Skeletal muscle tissue (tissue), 3 donors: ENCODE measurements at regions not wholly inside any gene's neighbourhood (a gene's known extent, or its start where the extent isn't known, plus 50 kb on each side); places are given as distances from the start of the nearest gene placed in this dataset.

Source experiments
- H3K27ac ChIP-seq: one replicate; pipeline ENCODE4 v1.7.0; 2013; ENCODE audit warnings: mild to moderate bottlenecking, low read depth, low read length, inconsistent platforms
- H3K27me3 ChIP-seq, 3 donors: one replicate each; pipeline ENCODE4 v1.7.0; 2013; ENCODE audit warnings: low read length in 3 of 3; ENCODE audit not compliant: control insufficient read depth in 3 of 3, insufficient read depth in 3 of 3
- H3K36me3 ChIP-seq, 3 donors: one replicate each; pipeline ENCODE4 v1.7.0; 2013; ENCODE audit warnings: low read length in 3 of 3; ENCODE audit not compliant: control insufficient read depth in 3 of 3, insufficient read depth in 3 of 3
- H3K4me1 ChIP-seq, 3 donors: one replicate each; pipeline ENCODE4 v1.7.0; 2013; ENCODE audit warnings: low read length in 3 of 3, mild to moderate bottlenecking in 3 of 3; ENCODE audit not compliant: control insufficient read depth in 3 of 3, insufficient read depth in 3 of 3
- H3K4me3 ChIP-seq, 3 donors: one replicate each; pipeline ENCODE4 v1.7.0; 2013; ENCODE audit warnings: low read length in 3 of 3
- H3K9ac ChIP-seq, 3 donors: one replicate each; pipeline ENCODE4 v1.7.0; 2013; ENCODE audit warnings: low read length in 3 of 3, mild to moderate bottlenecking in 3 of 3, moderate library complexity in 2 of 3, low read depth in 1 of 3
- H3K9me3 ChIP-seq, 3 donors: one replicate each; pipeline ENCODE4 v1.7.0; 2013; ENCODE audit warnings: low read length in 3 of 3; ENCODE audit not compliant: control insufficient read depth in 3 of 3
- donor health status: Osteomylitis.

DNA sequence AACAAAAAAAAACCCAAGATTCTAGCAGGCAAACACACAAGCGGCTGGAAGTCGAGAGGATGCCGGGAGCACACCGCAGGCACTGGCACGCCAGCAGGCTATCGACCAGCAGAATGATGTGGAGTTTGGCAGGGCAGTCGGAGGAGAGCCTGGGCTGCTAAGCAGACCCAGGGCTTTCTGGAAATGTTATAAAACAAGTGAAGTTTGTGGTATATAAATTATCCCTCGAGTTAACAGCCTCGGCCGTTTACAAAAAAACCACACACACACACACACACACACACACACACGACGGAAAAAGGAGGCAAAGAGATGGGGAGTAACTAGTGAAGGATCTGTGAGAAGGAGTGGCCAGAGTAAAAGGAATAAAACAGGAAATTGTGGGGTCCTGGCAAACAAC is 87.2 kb upstream of the IVNS1ABP start:
- Histone ChIP-seq H3K27ac (no peak overlapping the region), H3K36me3 (no peaks in the 10 kb centered on the region), H3K4me1 (peaks cover 0 to 3% (median 2%) of the 10 kb centered on the region in 3 donors), H3K9me3 (no peaks in the 10 kb centered on the region), H3K27me3 (peaks cover 0 to 2% (median 0%) of the 10 kb centered on the region in 3 donors), H3K4me3 (peak overlapping the region; percentile 7 to 65 (median 43)), H3K9ac (peak overlapping the region in 1 of 3 donors; percentile 41)

DNA sequence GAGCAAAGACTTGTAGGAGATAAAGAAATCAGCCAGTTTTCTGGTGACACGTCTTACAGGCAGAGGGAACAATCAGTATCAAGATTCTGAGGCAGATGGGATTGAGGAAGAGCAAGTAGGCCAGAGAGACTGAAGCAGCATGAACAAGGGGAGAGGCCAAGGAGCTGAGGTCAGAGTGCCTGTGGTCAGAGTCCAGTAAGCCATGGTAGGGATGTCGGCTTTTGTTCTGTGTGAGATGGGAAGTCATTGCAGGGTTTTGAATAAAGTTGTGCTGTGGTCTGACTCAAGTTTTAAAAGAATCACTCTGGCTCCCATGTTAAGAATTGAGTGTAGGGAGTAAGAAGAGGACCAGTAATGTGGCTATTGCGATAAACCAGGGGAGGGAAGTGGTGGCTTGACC is 85.9 kb upstream of the IVNS1ABP start:
- Histone ChIP-seq H3K4me3 (no peak overlapping the region), H3K27ac (no peak overlapping the region)

DNA sequence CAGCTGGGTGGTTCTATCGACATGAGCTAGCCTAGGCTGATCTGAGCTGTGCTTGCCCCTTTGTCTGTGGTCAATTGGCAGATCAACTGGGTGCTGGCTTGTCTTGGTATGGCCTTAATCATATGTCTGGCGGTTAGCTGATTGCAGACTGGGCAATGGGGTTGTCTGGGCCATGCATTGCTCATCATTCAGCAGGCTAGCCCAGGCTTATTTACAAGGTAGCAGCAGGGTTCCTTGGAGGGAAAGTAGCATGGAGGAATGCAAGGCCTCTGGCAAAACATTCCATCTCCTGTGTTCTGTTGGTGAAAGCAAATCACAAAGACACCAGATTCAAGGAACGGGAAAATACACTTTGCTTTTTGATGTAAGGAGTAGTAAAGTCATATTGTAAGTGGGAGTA is 84.0 kb upstream of the IVNS1ABP start:
- Histone ChIP-seq H3K4me3 (no peak overlapping the region), H3K9ac (no peak overlapping the region), H3K36me3 (no peaks in the 10 kb centered on the region), H3K27me3 (peaks cover 0 to 2% (median 0%) of the 10 kb centered on the region in 3 donors), H3K9me3 (no peaks in the 10 kb centered on the region), H3K4me1 (peaks cover 0 to 3% (median 2%) of the 10 kb centered on the region in 3 donors), H3K27ac (no peak overlapping the region)

More for the DNA sequence above, 85.9 kb upstream of the IVNS1ABP start:
- H3K27me3 ChIP-seq, result peaks cover 0 to 2% (median 0%) of the 10 kb centered on the region in 3 donors
- no peaks in the 10 kb centered on the region for H3K36me3 ChIP-seq
- H3K4me1 ChIP-seq, result peaks cover 0 to 3% (median 2%) of the 10 kb centered on the region in 3 donors
- no peaks in the 10 kb centered on the region for H3K9me3 ChIP-seq
- H3K9ac ChIP-seq, result no peak overlapping the region

- no peaks in the 10 kb centered on the region for H3K36me3 ChIP-seq
- H3K4me3 ChIP-seq, result no peak overlapping the region
- peaks cover 0 to 3% (median 2%) of the 10 kb centered on the region in 3 donors for H3K4me1 ChIP-seq
- H3K27me3 ChIP-seq, result no peaks in the 10 kb centered on the region
- no peaks in the 10 kb centered on the region for H3K9me3 ChIP-seq
- no peak overlapping the region for H3K27ac ChIP-seq
- H3K9ac ChIP-seq, result no peak overlapping the region
These were observed 83.0 kb upstream of the IVNS1ABP start for GRCh38 chr1:185400052-185400451.

DNA sequence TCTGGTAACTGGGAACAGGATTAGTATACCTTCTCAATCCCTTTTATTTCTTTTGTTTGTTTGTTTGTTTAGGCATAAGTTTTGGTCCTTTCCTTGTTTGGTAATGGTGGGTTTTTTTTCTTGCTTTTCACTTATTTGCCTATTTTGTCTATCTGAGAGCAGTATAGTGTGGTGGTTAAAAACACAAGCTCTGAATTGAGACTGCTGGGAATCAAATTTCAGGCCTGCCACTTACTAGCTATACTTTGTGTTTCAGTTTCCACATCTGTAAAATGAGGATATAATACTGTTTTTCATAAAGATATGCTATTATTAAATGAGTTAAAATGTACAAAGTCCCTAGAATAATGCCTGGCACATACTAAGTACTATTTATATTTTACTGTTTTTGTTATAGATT is 81.6 kb upstream of the IVNS1ABP start:
- H3K9ac ChIP-seq, result no peak overlapping the region
- H3K9me3 ChIP-seq, result no peaks in the 10 kb centered on the region
- H3K36me3 ChIP-seq, result no peaks in the 10 kb centered on the region
- no peaks in the 10 kb centered on the region for H3K27me3 ChIP-seq
- H3K4me1 ChIP-seq, result peaks cover 0 to 2% (median 0%) of the 10 kb centered on the region in 3 donors
- no peak overlapping the region for H3K27ac ChIP-seq
- H3K4me3 ChIP-seq, result no peak overlapping the region

- Histone ChIP-seq H3K9me3 (no peaks in the 10 kb centered on the region), H3K9ac (no peak overlapping the region), H3K4me1 (no peaks in the 10 kb centered on the region), H3K36me3 (no peaks in the 10 kb centered on the region), H3K27ac (no peak overlapping the region), H3K27me3 (no peaks in the 10 kb centered on the region), H3K4me3 (no peak overlapping the region)
These were observed 81.0 kb upstream of the IVNS1ABP start for GRCh38 chr1:185398022-185398421.

- Histone ChIP-seq H3K4me1 (no peaks in the 10 kb centered on the region), H3K27me3 (no peaks in the 10 kb centered on the region), H3K27ac (no peak overlapping the region), H3K9ac (no peak overlapping the region), H3K9me3 (no peaks in the 10 kb centered on the region), H3K4me3 (no peak overlapping the region), H3K36me3 (no peaks in the 10 kb centered on the region)
These were observed 80.1 kb upstream of the IVNS1ABP start for GRCh38 chr1:185397183-185397582.

GRCh38 chr1:185396126-185396525 is 79.1 kb upstream of the IVNS1ABP start:
- Histone ChIP-seq H3K4me3 (no peak overlapping the region), H3K36me3 (no peaks in the 10 kb centered on the region)

DNA sequence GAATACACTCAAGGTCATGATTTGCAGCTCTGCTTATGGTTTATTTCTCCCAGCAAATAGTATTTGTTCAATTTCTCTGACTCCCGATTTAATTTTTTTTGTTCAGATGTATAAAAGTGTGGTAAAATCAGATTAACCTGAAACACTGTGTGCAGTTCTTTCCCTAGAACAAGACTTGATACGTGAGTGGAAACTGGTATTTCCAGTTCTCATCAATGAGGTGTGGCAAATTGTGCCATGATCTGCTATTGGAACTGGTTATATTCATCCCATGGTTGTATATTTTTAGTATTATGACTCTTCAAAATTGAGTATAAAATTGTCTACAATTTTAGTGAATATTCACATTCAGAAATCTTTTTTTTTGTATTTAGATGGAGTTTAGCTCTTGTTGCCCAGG is 76.8 kb upstream of the IVNS1ABP start:
- H3K27ac ChIP-seq, result no peak overlapping the region
- no peaks in the 10 kb centered on the region for H3K27me3 ChIP-seq
- H3K4me1 ChIP-seq, result no peaks in the 10 kb centered on the region
- H3K36me3 ChIP-seq, result no peaks in the 10 kb centered on the region
- H3K9me3 ChIP-seq, result no peaks in the 10 kb centered on the region
- no peak overlapping the region for H3K4me3 ChIP-seq
- H3K9ac ChIP-seq, result no peak overlapping the region

More at GRCh38 chr1:185396126-185396525, 79.1 kb upstream of the IVNS1ABP start:
- no peaks in the 10 kb centered on the region for H3K4me1 ChIP-seq
- H3K27ac ChIP-seq, result no peak overlapping the region
- H3K27me3 ChIP-seq, result no peaks in the 10 kb centered on the region
- no peaks in the 10 kb centered on the region for H3K9me3 ChIP-seq
- H3K9ac ChIP-seq, result no peak overlapping the region

GRCh38 chr1:185393205-185393604 is 76.2 kb upstream of the IVNS1ABP start:
- no peaks in the 10 kb centered on the region for H3K9me3 ChIP-seq
- H3K9ac ChIP-seq, result no peak overlapping the region
- H3K27ac ChIP-seq, result no peak overlapping the region
- no peaks in the 10 kb centered on the region for H3K36me3 ChIP-seq
- no peaks in the 10 kb centered on the region for H3K4me1 ChIP-seq
- no peaks in the 10 kb centered on the region for H3K27me3 ChIP-seq
- no peak overlapping the region for H3K4me3 ChIP-seq

DNA sequence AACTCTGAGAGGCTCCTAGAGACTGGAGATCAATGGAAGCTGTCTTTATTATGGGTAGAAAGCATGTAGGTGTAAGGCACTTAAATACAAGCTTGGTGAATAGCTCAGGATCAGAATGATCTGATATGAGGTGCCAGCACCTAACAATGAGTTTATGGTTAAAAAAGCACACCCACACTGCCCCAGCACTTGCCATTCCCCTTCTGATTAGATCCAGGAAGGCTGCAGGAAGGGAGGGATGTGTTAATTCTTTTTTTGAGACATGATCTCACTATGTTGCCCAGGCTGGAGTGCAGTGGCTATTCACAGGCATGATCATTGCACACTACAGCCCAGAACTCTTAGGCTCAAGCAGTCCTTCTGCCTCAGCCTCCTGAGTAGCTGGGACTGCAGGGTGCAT is 71.8 kb upstream of the IVNS1ABP start:
- Histone ChIP-seq H3K9ac (no peak overlapping the region), H3K9me3 (no peaks in the 10 kb centered on the region), H3K36me3 (no peaks in the 10 kb centered on the region), H3K27me3 (no peaks in the 10 kb centered on the region), H3K4me1 (no peaks in the 10 kb centered on the region), H3K27ac (no peak overlapping the region), H3K4me3 (no peak overlapping the region)
